GM23338 (cell line): ENCODE measurements at regions not wholly inside any gene's neighbourhood (a gene's known extent, or its start where the extent isn't known, plus 50 kb on each side); places are given as distances from the start of the nearest gene placed in this dataset.

Experiments used
- ATAC-seq: fragments of 200-7000 bp; cut with Tn5 transposase; 3 replicates; pipeline ENCODE4 v1.9.1; 2020
- DNase-seq: peaks from one replicate; pipeline ENCODE4 v3.0.0-alpha.2; 2015; ENCODE audit warnings: low spot score
- H2AFZ ChIP-seq: fragments of 200-600 bp; sonication (generic); 2 replicates; pipeline ENCODE4 v1.8.0; 2016; ENCODE audit warnings: antibody characterized with exemption, mild to moderate bottlenecking, moderate library complexity
- H3F3A ChIP-seq: fragments of 200-600 bp; sonication (generic); replicated peaks from 2 replicates; pipeline ENCODE4 v1.8.0; 2017; ENCODE audit warnings: antibody characterized with exemption, mixed run types, low read depth
- H3K27ac ChIP-seq: fragments of 200-600 bp; sonication (generic); 2 replicates; pipeline ENCODE4 v1.6.1; 2016; ENCODE audit warnings: low read depth
- H3K27me3 ChIP-seq: fragments of 200-600 bp; sonication (generic); 2 replicates; pipeline ENCODE4 v1.8.0; 2016; ENCODE audit warnings: mild to moderate bottlenecking, mixed run types, moderate library complexity; ENCODE audit not compliant: insufficient read depth
- H3K36me3 ChIP-seq: fragments of 200-600 bp; sonication (generic); 2 replicates; pipeline ENCODE4 v1.8.0; 2016; ENCODE audit warnings: mild to moderate bottlenecking; ENCODE audit not compliant: insufficient read depth
- H3K4me1 ChIP-seq: fragments of 200-600 bp; sonication (generic); 2 replicates; pipeline ENCODE4 v1.8.0; 2016; ENCODE audit warnings: mild to moderate bottlenecking, moderate library complexity; ENCODE audit not compliant: insufficient read depth
- H3K4me2 ChIP-seq: fragments of 200-600 bp; sonication (generic); 2 replicates; pipeline ENCODE4 v1.7.1; 2017; ENCODE audit warnings: mixed run types
- H3K4me3 ChIP-seq: fragments of 200-600 bp; sonication (generic); 2 replicates; pipeline ENCODE4 v1.6.1; 2016; ENCODE audit warnings: mixed run types
- H3K79me2 ChIP-seq: fragments of 200-600 bp; sonication (generic); replicated peaks from 2 replicates; pipeline ENCODE4 v1.8.0; 2017; ENCODE audit warnings: mild to moderate bottlenecking; ENCODE audit not compliant: insufficient read depth
- H3K9me2 ChIP-seq: fragments of 200-600 bp; sonication (generic); 2 replicates; pipeline ENCODE4 v1.8.0; 2017; ENCODE audit not compliant: insufficient read depth
- H4K20me1 ChIP-seq: fragments of 200-600 bp; sonication (generic); replicated peaks from 2 replicates; pipeline ENCODE4 v1.8.0; 2017; ENCODE audit warnings: mild to moderate bottlenecking; ENCODE audit not compliant: insufficient read depth
- H3K27ac Mint-ChIP-seq: 2 replicates; pipeline ENCODE4 v1.8.0; 2020; ENCODE audit warnings: inconsistent platforms, mild to moderate bottlenecking, moderate library complexity, mixed read lengths
- H3K27me3 Mint-ChIP-seq: 3 replicates; pipeline ENCODE4 v1.8.0; 2022; ENCODE audit warnings: low read depth, mild to moderate bottlenecking, moderate library complexity, mixed read lengths, inconsistent platforms; ENCODE audit not compliant: insufficient read depth, poor library complexity
- H3K36me3 Mint-ChIP-seq: 3 replicates; pipeline ENCODE4 v1.8.0; 2021; ENCODE audit warnings: low read depth, mild to moderate bottlenecking, inconsistent platforms, moderate library complexity, mixed read lengths
- H3K4me1 Mint-ChIP-seq: 3 replicates; pipeline ENCODE4 v1.8.0; 2020; ENCODE audit warnings: mild to moderate bottlenecking, inconsistent platforms, mixed read lengths
- H3K4me3 Mint-ChIP-seq: 3 replicates; pipeline ENCODE4 v1.8.0; 2021; ENCODE audit warnings: moderate library complexity, mild to moderate bottlenecking, inconsistent platforms, mixed read lengths
- H3K9me3 Mint-ChIP-seq: 3 replicates; pipeline ENCODE4 v1.8.0; 2020; ENCODE audit warnings: moderate library complexity, mild to moderate bottlenecking, inconsistent platforms, mixed read lengths
- CREB1 ChIP-seq: fragments of 250-450 bp; sonication (Bioruptor Pico); IDR thresholded peaks from 2 replicates; pipeline ENCODE4 v1.5.0; 2020; ENCODE audit warnings: low read depth, mild to moderate bottlenecking, moderate library complexity
- ETS1 ChIP-seq: IDR thresholded peaks from 2 replicates; pipeline ENCODE4 v1.6.1; 2016; ENCODE audit warnings: antibody characterized with exemption
- EZH2 ChIP-seq: fragments of 200-600 bp; sonication (generic); IDR thresholded peaks from one replicate; pipeline ENCODE4 v1.8.0; 2017; ENCODE audit warnings: antibody characterized with exemption, mild to moderate bottlenecking, low read depth; ENCODE audit not compliant: unreplicated experiment
- EZH2phosphoT487 ChIP-seq: fragments of 200-600 bp; sonication (generic); IDR thresholded peaks from one replicate; pipeline ENCODE4 v1.8.1; 2018; ENCODE audit warnings: antibody characterized with exemption; ENCODE audit not compliant: unreplicated experiment
- JUNB ChIP-seq: IDR thresholded peaks from one replicate; pipeline ENCODE4 v1.6.1; 2016; ENCODE audit warnings: antibody characterized with exemption; ENCODE audit not compliant: unreplicated experiment
- POLR2AphosphoS5 ChIP-seq: IDR thresholded peaks from 2 replicates; pipeline ENCODE4 v1.6.1; 2016; ENCODE audit warnings: antibody characterized with exemption, low read depth
- REST ChIP-seq: IDR thresholded peaks from one replicate; pipeline ENCODE4 v1.6.1; 2018; ENCODE audit warnings: antibody characterized with exemption; ENCODE audit not compliant: unreplicated experiment
- ZNF114 ChIP-seq: fragments of 250-450 bp; sonication (Bioruptor Pico); IDR thresholded peaks from 2 replicates; pipeline ENCODE4 v1.5.0; 2020; ENCODE audit warnings: mild to moderate bottlenecking, moderate library complexity
- ZNF331 ChIP-seq: fragments of 250-450 bp; sonication (Bioruptor Pico); IDR thresholded peaks from 2 replicates; pipeline ENCODE4 v1.5.0; 2020; ENCODE audit warnings: low read depth, mild to moderate bottlenecking, moderate library complexity
- TF ChIP-seq, protein P1 (sequence below), 2 experiments: fragments of 200-600 bp in 1 of 2; sonication (generic) in 1 of 2; conservative IDR thresholded peaks; 2 replicates each; pipeline versions ENCODE4 v1.5.1 to v1.6.1; 2016 to 2017; ENCODE audit warnings: antibody characterized with exemption in 2 of 2, low read depth in 2 of 2, mild to moderate bottlenecking in 2 of 2, moderate library complexity in 1 of 2

DNA sequence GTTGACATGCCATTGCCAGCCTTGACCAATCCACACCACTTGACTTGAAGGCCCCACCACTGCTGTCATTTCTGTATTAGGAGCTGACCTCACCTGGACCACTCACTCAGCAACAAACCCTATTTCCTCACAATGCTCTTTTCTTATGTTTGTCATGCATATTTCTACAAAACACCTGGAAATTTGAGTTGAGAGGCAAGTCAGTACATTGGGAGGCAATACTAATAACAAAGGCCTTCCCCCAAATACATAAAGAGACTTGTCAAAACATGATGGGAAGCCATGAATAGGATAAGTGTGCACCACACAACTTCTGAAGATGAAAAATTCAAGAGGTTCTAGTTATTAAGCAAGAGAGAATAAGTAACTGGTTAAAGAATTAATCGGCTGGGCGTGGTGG lies 77.9 kb upstream of the POU2AF2 start:
- Mint-ChIP-seq H3K4me1 (peaks cover 3% of the 10 kb centered on the region; the same call in 1 of the 3 replicates), H3K36me3 (no peaks in the 10 kb centered on the region), H3K9me3 (no peaks in the 10 kb centered on the region), H3K27ac (no peak overlapping the region), H3K27me3 (no peaks in the 10 kb centered on the region), H3K4me3 (no peak overlapping the region)
- Histone ChIP-seq H3K9me2 (0 out of 2 replicates have a peak, but pooled peaks cover 3% of the 10 kb centered on the region), H3K27ac (no peak overlapping the region), H4K20me1 (no peaks in the 10 kb centered on the region), H2AFZ (0 out of 2 replicates have a peak overlapping the region, but pooled peaks have one; percentile 23), H3K4me1 (peaks cover 5% of the 10 kb centered on the region; the same call in 1 of the 2 replicates), H3K4me2 (no peak overlapping the region), H3K36me3 (no peaks in the 10 kb centered on the region), H3K79me2 (no peaks in the 10 kb centered on the region), H3K4me3 (no peak overlapping the region), H3F3A (no peaks in the 10 kb centered on the region), H3K27me3 (no peaks in the 10 kb centered on the region)
- TF ChIP-seq EZH2 (no peak), REST (no peak), CREB1 (CRISPR knock-in tag) (no peak), ZNF331 (CRISPR knock-in tag) (no peak), ETS1 (no peak), ZNF114 (CRISPR knock-in tag) (no peak)
- TF ChIP-seq, protein P1, sequence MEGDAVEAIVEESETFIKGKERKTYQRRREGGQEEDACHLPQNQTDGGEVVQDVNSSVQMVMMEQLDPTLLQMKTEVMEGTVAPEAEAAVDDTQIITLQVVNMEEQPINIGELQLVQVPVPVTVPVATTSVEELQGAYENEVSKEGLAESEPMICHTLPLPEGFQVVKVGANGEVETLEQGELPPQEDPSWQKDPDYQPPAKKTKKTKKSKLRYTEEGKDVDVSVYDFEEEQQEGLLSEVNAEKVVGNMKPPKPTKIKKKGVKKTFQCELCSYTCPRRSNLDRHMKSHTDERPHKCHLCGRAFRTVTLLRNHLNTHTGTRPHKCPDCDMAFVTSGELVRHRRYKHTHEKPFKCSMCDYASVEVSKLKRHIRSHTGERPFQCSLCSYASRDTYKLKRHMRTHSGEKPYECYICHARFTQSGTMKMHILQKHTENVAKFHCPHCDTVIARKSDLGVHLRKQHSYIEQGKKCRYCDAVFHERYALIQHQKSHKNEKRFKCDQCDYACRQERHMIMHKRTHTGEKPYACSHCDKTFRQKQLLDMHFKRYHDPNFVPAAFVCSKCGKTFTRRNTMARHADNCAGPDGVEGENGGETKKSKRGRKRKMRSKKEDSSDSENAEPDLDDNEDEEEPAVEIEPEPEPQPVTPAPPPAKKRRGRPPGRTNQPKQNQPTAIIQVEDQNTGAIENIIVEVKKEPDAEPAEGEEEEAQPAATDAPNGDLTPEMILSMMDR (conservative IDR thresholded peaks at IDR 0.05; ENCODE audit: low read depth in 2 of 2): no peak
- ATAC-seq (no peak), DNase-seq (no peak)

DNA sequence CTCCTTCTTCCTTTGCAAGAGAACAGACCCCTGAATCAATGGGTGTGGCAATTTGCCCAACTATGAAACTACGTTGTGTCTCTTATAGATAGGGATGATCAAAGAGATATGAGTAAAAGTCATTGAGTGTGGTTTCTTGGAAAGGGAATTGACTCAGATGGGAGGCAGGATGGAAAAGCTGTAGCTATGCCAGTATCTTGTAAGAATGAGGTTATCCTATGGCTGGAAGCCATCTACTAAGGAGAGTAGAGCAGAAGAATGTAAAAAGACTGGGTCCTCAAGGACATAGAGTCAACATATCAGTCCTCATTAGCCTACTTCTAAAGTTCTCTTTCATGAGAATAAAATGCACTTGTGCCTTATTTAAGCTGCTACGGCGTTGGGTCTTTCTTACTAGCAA lies 78.9 kb upstream of the POU2AF2 start:
- Mint-ChIP-seq H3K9me3 (no peaks in the 10 kb centered on the region), H3K4me3 (no peak overlapping the region), H3K27me3 (no peaks in the 10 kb centered on the region), H3K27ac (no peak overlapping the region), H3K36me3 (no peaks in the 10 kb centered on the region), H3K4me1 (peaks cover 11% of the 10 kb centered on the region; the same call in 2 of the 3 replicates)
- H3K36me3 ChIP-seq: no peaks in the 10 kb centered on the region
- no peak overlapping the region for H3K4me2 ChIP-seq
- H3K4me1 ChIP-seq: peaks cover 5% of the 10 kb centered on the region; the same call in 1 of the 2 replicates
- DNase-seq: no peak
- H3K27ac ChIP-seq: no peak overlapping the region
- no peaks in the 10 kb centered on the region for H3F3A ChIP-seq
- no peaks in the 10 kb centered on the region for H3K79me2 ChIP-seq
- ATAC-seq: no peak
- no peaks in the 10 kb centered on the region for H4K20me1 ChIP-seq
- 0 out of 2 replicates have a peak overlapping the region, but pooled peaks have one; percentile 20 for H2AFZ ChIP-seq
- peaks cover 3% of the 10 kb centered on the region; the same call in 1 of the 2 replicates for H3K9me2 ChIP-seq
- no peak overlapping the region for H3K4me3 ChIP-seq
- no peaks in the 10 kb centered on the region for H3K27me3 ChIP-seq
- TF ChIP-seq, protein P1 (conservative IDR thresholded peaks at IDR 0.05; ENCODE audit: low read depth in 2 of 2): no peak
- TF ChIP-seq EZH2 (no peak), REST (no peak), JUNB (no peak), POLR2AphosphoS5 (no peak), EZH2phosphoT487 (no peak), ETS1 (no peak)
